Left lung (tissue), 4 donors: ENCODE measurements at regions not wholly inside any gene's neighbourhood (a gene's known extent, or its start where the extent isn't known, plus 50 kb on each side); places are given as distances from the start of the nearest gene placed in this dataset.

Source experiments
- ATAC-seq: fragments of 200-7000 bp; cut with Tn5 transposase; one replicate; pipeline ENCODE4 v1.9.1; 2020; ENCODE audit warnings: moderate library complexity
- DNase-seq, 4 donors: peaks; one replicate each; pipeline ENCODE4 v3.0.0-alpha.2; 2013 to 2020
- H3K27ac ChIP-seq, 2 donors: fragments of 200-600 bp; sonication (generic) in 1 of 2; one replicate each; pipeline versions ENCODE4 v1.5.0 to v1.8.0; 2020 to 2021
- H3K27me3 ChIP-seq, 2 donors: fragments of 200-600 bp; sonication (generic) in 1 of 2; one replicate each; pipeline versions ENCODE4 v1.5.0 to v1.8.0; 2020 to 2021
- H3K36me3 ChIP-seq, 2 donors: fragments of 200-600 bp; sonication (generic) in 1 of 2; one replicate each; pipeline versions ENCODE4 v1.5.0 to v1.8.0; 2020 to 2021
- H3K4me1 ChIP-seq, 2 donors: fragments of 200-600 bp; one replicate each; pipeline ENCODE4 v1.8.0; 2021
- H3K4me3 ChIP-seq, 2 donors: fragments of 200-600 bp; sonication (generic) in 1 of 2; one replicate each; pipeline versions ENCODE4 v1.5.0 to v1.8.0; 2020 to 2021; ENCODE audit warnings: mild to moderate bottlenecking in 1 of 2
- H3K9me3 ChIP-seq, 2 donors: fragments of 200-600 bp; sonication (generic) in 1 of 2; one replicate each; pipeline versions ENCODE4 v1.5.0 to v1.8.0; 2020 to 2021
- CTCF ChIP-seq, 2 donors: fragments of 200-600 bp; sonication (generic) in 1 of 2; IDR thresholded peaks; one replicate each; pipeline versions ENCODE4 v1.5.0 to v1.8.0; 2021; ENCODE audit warnings: antibody characterized with exemption in 2 of 2
- intact Hi-C, 2 donors: fragments of 100-400 bp; cut with DNase I; formaldehyde crosslinking; loops; one replicate each; pipeline versions ENCODE4 v1.11.2 to v1.14.2; 2022
- donor health status: DM: no; HTN: yes; CAD: no.
- donor health status: DM: no; HTN: no; CAD: no.

DNA sequence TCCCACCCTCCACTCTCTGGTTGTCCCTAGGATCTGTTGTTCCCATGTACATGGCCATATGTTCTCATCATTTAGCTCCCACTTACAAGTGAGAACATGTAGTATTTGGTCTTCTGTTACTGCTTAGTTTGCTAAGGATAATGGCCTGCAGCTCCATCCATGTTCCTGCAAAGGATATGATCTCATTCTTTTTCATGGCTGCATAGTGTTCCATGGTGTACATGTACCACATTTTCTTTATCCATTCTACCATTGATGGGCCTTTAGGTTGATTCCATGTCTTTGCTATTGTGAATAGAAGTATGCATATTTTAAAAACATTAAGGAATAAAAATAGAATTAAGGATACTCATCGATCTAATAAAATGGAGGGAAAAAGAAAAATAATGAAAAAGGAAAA, 278.4 kb downstream of the MBNL1 start:
- TF ChIP-seq CTCF (IDR thresholded peaks at IDR 0.05), result no peak
- Histone ChIP-seq H3K36me3 (no peaks in the 10 kb centered on the region), H3K27me3 (no peaks in the 10 kb centered on the region), H3K4me1 (no peaks in the 10 kb centered on the region), H3K4me3 (no peak overlapping the region), H3K9me3 (no peaks in the 10 kb centered on the region), H3K27ac (no peak overlapping the region)
- DNase-seq (no peak), ATAC-seq (no peak)
- intact Hi-C loops, result no loop called here

GRCh38 chr3:152549263-152549662, 280.5 kb downstream of the MBNL1 start:
- H3K4me1 ChIP-seq, result no peaks in the 10 kb centered on the region
- TF ChIP-seq CTCF (IDR thresholded peaks at IDR 0.05), result no peak
- no peaks in the 10 kb centered on the region for H3K27me3 ChIP-seq
- DNase-seq, result no peak
- intact Hi-C loops, result no loop called here
- H3K9me3 ChIP-seq, result no peaks in the 10 kb centered on the region
- ATAC-seq, result no peak
- no peaks in the 10 kb centered on the region for H3K36me3 ChIP-seq
- H3K27ac ChIP-seq, result no peak overlapping the region
- H3K4me3 ChIP-seq, result no peak overlapping the region

- no peak for TF ChIP-seq CTCF (IDR thresholded peaks at IDR 0.05)
- Histone ChIP-seq H3K4me1 (no peaks in the 10 kb centered on the region), H3K4me3 (no peak overlapping the region), H3K27me3 (no peaks in the 10 kb centered on the region), H3K36me3 (no peaks in the 10 kb centered on the region), H3K27ac (no peak overlapping the region), H3K9me3 (no peaks in the 10 kb centered on the region)
- intact Hi-C loops, result no loop called here
- no peak for DNase-seq
- no peak for ATAC-seq
Measured at GRCh38 chr3:152550284-152550683, 281.6 kb downstream of the MBNL1 start.

DNA sequence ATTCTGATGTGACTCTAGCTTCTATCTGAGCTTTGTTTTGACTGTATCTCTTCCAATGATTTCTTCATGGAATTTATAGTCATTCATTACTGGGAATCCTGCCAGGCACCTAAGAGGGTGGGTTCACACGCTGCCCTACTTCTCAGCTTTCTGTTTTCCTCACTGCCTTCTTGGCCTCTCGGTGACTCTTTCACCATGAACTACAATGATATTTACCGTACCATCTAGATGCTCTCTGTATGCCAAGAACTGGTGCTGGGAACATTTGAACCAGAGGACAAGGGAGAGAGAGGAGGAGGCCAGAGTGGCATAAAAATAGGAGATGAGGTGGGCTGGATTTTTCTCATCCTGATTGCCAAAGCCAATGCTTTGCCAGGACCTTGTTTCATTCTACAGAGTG, 280.0 kb upstream of the P2RY1 start:
- Histone ChIP-seq H3K36me3 (no peaks in the 10 kb centered on the region), H3K4me3 (no peak overlapping the region), H3K4me1 (no peaks in the 10 kb centered on the region), H3K27me3 (no peaks in the 10 kb centered on the region), H3K27ac (no peak overlapping the region), H3K9me3 (peaks cover 0 to 4% of the 10 kb centered on the region in 2 donors)
- intact Hi-C loops, result no loop called here
- no peak for DNase-seq
- no peak for ATAC-seq
- no peak for TF ChIP-seq CTCF (IDR thresholded peaks at IDR 0.05)

- ATAC-seq (no peak), DNase-seq (no peak)
- peaks cover 0 to 4% of the 10 kb centered on the region in 2 donors for H3K9me3 ChIP-seq
- H3K4me1 ChIP-seq, result no peaks in the 10 kb centered on the region
- H3K36me3 ChIP-seq, result no peaks in the 10 kb centered on the region
- no peak for TF ChIP-seq CTCF (IDR thresholded peaks at IDR 0.05)
- H3K27me3 ChIP-seq, result no peaks in the 10 kb centered on the region
- no peak overlapping the region for H3K4me3 ChIP-seq
- no peak overlapping the region for H3K27ac ChIP-seq
- intact Hi-C loops, result no loop called here
Measured at GRCh38 chr3:152555666-152556291, 279.2 kb upstream of the P2RY1 start.
